ENCODE measurements at regions not wholly inside any gene's neighbourhood (a gene's known extent, or its start where the extent isn't known, plus 50 kb on each side); places are given as distances from the start of the nearest gene placed in this dataset.

GRCh38 chr10:28781296-28781695 is 104.0 kb downstream of the BAMBI start:
- no peak for DNase-seq

GRCh38 chr10:28783087-28783486 is 105.8 kb downstream of the BAMBI start:
- no peak for DNase-seq

GRCh38 chr10:28785018-28785417 is 107.7 kb downstream of the BAMBI start:
- no peak for DNase-seq

GRCh38 chr10:28788252-28788651 is 110.9 kb downstream of the BAMBI start:
- peak in 1 of 51 donors; percentile 52 for DNase-seq

GRCh38 chr10:28788762-28789161 is 111.4 kb downstream of the BAMBI start:
- peak in 34 of 51 donors; percentile 4 to 81 (median 46) for DNase-seq

- DNase-seq: peak in 2 of 51 donors; percentile 4 to 19
These were observed 112.8 kb downstream of the BAMBI start for GRCh38 chr10:28790146-28790545.

GRCh38 chr10:28793482-28793881 is 116.2 kb downstream of the BAMBI start:
- no peak for DNase-seq

GRCh38 chr10:28794986-28795385 is 117.7 kb downstream of the BAMBI start:
- no peak for DNase-seq

- DNase-seq: peak in 2 of 51 donors; percentile 12 to 13
These were observed 119.5 kb downstream of the BAMBI start for GRCh38 chr10:28796606-28797512.

- no peak for DNase-seq
These were observed 120.6 kb downstream of the BAMBI start for GRCh38 chr10:28797904-28798371.

- DNase-seq: no peak
These were observed 121.2 kb downstream of the BAMBI start for GRCh38 chr10:28798428-28798955.

- no peak for DNase-seq
These were observed 121.6 kb downstream of the BAMBI start for GRCh38 chr10:28798964-28799363.

- DNase-seq: no peak
These were observed 122.8 kb downstream of the BAMBI start for GRCh38 chr10:28800144-28800543.

GRCh38 chr10:28801247-28801646 is 123.9 kb downstream of the BAMBI start:
- no peak for DNase-seq

- DNase-seq: no peak
These were observed 124.5 kb downstream of the BAMBI start for GRCh38 chr10:28801869-28802268.

GRCh38 chr10:28805390-28805789 is 128.1 kb downstream of the BAMBI start:
- DNase-seq: no peak

- no peak for DNase-seq
These were observed 129.2 kb downstream of the BAMBI start for GRCh38 chr10:28806488-28806941.

- DNase-seq: no peak
These were observed 129.8 kb downstream of the BAMBI start for GRCh38 chr10:28806951-28807759.

GRCh38 chr10:28807760-28808613 is 130.7 kb downstream of the BAMBI start:
- DNase-seq: no peak

- no peak for DNase-seq
These were observed 131.4 kb downstream of the BAMBI start for GRCh38 chr10:28808693-28809092.
